ENCODE measurements at regions not wholly inside any gene's neighbourhood (a gene's known extent, or its start where the extent isn't known, plus 50 kb on each side); places are given as distances from the start of the nearest gene placed in this dataset.
A peak's percentile ranks its signal among the peaks of the same experiment; 100 is the strongest.
"Not testable (repeated sequence)": the region's sequence is repeated elsewhere in the genome, so short reads cannot be mapped to it uniquely, and the experiment has no call there.

- peak; percentile 16 for DNase-seq
Measured at GRCh38 chr2:219844401-219845091, 217.1 kb downstream of the SLC4A3 start.

- no peak for DNase-seq
Measured at GRCh38 chr2:219848882-219849281, 221.5 kb downstream of the SLC4A3 start.

- DNase-seq = no peak
Measured at GRCh38 chr2:219851169-219851568, 223.7 kb downstream of the SLC4A3 start.

GRCh38 chr2:219851801-219852481 lies 224.5 kb downstream of the SLC4A3 start:
- no peak for DNase-seq

- no peak for DNase-seq
Measured at GRCh38 chr2:219852626-219853025, 225.2 kb downstream of the SLC4A3 start.

GRCh38 chr2:219856602-219857001 lies 229.2 kb downstream of the SLC4A3 start:
- DNase-seq = no peak

- DNase-seq = no peak
Measured at GRCh38 chr2:219857751-219858150, 230.3 kb downstream of the SLC4A3 start.

GRCh38 chr2:219861307-219861706 lies 233.9 kb downstream of the SLC4A3 start:
- DNase-seq = no peak

- no peak for DNase-seq
Measured at GRCh38 chr2:219864154-219864553, 236.7 kb downstream of the SLC4A3 start.

GRCh38 chr2:219868635-219869034 lies 241.2 kb downstream of the SLC4A3 start:
- DNase-seq = no peak

- no peak for DNase-seq
Measured at GRCh38 chr2:219870041-219870440, 242.6 kb downstream of the SLC4A3 start.

GRCh38 chr2:219871351-219871750 lies 243.9 kb downstream of the SLC4A3 start:
- no peak for DNase-seq

GRCh38 chr2:219875036-219875435 lies 247.6 kb downstream of the SLC4A3 start:
- DNase-seq = no peak

- DNase-seq = not testable (repeated sequence)
Measured at GRCh38 chr2:219875986-219876385, 248.6 kb downstream of the SLC4A3 start.

- no peak for DNase-seq
Measured at GRCh38 chr2:219876931-219877330, 249.5 kb downstream of the SLC4A3 start.

- DNase-seq = no peak
Measured at GRCh38 chr2:219877728-219878127, 250.3 kb downstream of the SLC4A3 start.

- no peak for DNase-seq
Measured at GRCh38 chr2:219878516-219878915, 251.1 kb downstream of the SLC4A3 start.

- DNase-seq = no peak
Measured at GRCh38 chr2:219881851-219882250, 254.4 kb downstream of the SLC4A3 start.

- no peak for DNase-seq
Measured at GRCh38 chr2:219886615-219887014, 259.2 kb downstream of the SLC4A3 start.

GRCh38 chr2:219887870-219888269 lies 260.4 kb downstream of the SLC4A3 start:
- no peak for DNase-seq

- no peak for DNase-seq
Measured at GRCh38 chr2:219893541-219893940, 266.1 kb downstream of the SLC4A3 start.

- DNase-seq = no peak
Measured at GRCh38 chr2:219897456-219897855, 270.0 kb downstream of the SLC4A3 start.

- no peak for DNase-seq
Measured at GRCh38 chr2:219901155-219901554, 273.7 kb downstream of the SLC4A3 start.

GRCh38 chr2:219902891-219903552 lies 275.6 kb downstream of the SLC4A3 start:
- DNase-seq = no peak
